ENCODE measurements at regions not wholly inside any gene's neighbourhood (a gene's known extent, or its start where the extent isn't known, plus 50 kb on each side); places are given as distances from the start of the nearest gene placed in this dataset.

- no peak overlapping the region for H2BK5ac ChIP-seq (ENCODE audit: insufficient read length, low read length)
- peaks cover 3% of the 10 kb centered on the region; the same call in 1 of the 2 replicates for H3K27me3 Mint-ChIP-seq (ENCODE audit: low read depth)
- no peak overlapping the region for H2BK12ac ChIP-seq (ENCODE audit: insufficient read length, low read depth, low read length)
- no peak for DNase-seq
- H4K5ac ChIP-seq (ENCODE audit: insufficient read length, low read depth, low read length): no peak overlapping the region
- no peak overlapping the region for H3K27ac ChIP-seq (ENCODE audit: insufficient read length, low read depth, low read length)
- H2BK20ac ChIP-seq (ENCODE audit: low read depth, low read length, poor library complexity, severe bottlenecking): no peak overlapping the region
- no peak overlapping the region for H3K9ac ChIP-seq (ENCODE audit: extremely low read depth, insufficient read length, low read length)
- no peaks in the 10 kb centered on the region for H4K20me1 ChIP-seq (ENCODE audit: control insufficient read depth, insufficient read depth, insufficient read length)
- H3K9me3 ChIP-seq (ENCODE audit: control insufficient read depth, low read depth, low read length): no peaks in the 10 kb centered on the region
- H3T11ph ChIP-seq (ENCODE audit: low read length): no peak overlapping the region
- no peaks in the 10 kb centered on the region for H3K23me2 ChIP-seq (ENCODE audit: insufficient read length, low read depth, low read length, poor library complexity, severe bottlenecking)
- no peak overlapping the region for H2AK5ac ChIP-seq (ENCODE audit: insufficient read length, low read length)
- H3K4me2 ChIP-seq (ENCODE audit: insufficient read depth, insufficient read length, low read length): no peak overlapping the region
- H3K79me1 ChIP-seq (ENCODE audit: insufficient read depth, low read depth, low read length, poor library complexity, severe bottlenecking): no peaks in the 10 kb centered on the region
- H3K18ac ChIP-seq (ENCODE audit: insufficient read length, low read depth, low read length): no peak overlapping the region
- no peaks in the 10 kb centered on the region for H3K36me3 Mint-ChIP-seq (ENCODE audit: insufficient read depth in 1 of 3, low read depth in 3 of 3)
- H4K91ac ChIP-seq (ENCODE audit: insufficient read length, low read depth, low read length): no peak overlapping the region
- no peak overlapping the region for H3K23ac ChIP-seq (ENCODE audit: insufficient read length, low read depth, low read length)
- no peak overlapping the region for H3K4me3 Mint-ChIP-seq
- no CpG with 5 or more reads among the region's 28 CpGs for WGBS (ENCODE audit: extremely low coverage, insufficient read length, low lambda C conversion rate)
- H3K14ac ChIP-seq (ENCODE audit: insufficient read depth, low read length): no peak overlapping the region
- H3K4me1 Mint-ChIP-seq: no peaks in the 10 kb centered on the region
- H3K27ac Mint-ChIP-seq: no peak overlapping the region
- H2BK120ac ChIP-seq (ENCODE audit: low read depth, low read length, poor library complexity, severe bottlenecking): no peak overlapping the region
- no peaks in the 10 kb centered on the region for H3K79me2 ChIP-seq (ENCODE audit: insufficient read depth, low read length)
- H3K27me3 ChIP-seq (ENCODE audit: insufficient read depth, low read length): no peaks in the 10 kb centered on the region
- TF ChIP-seq CTCF (conservative IDR thresholded peaks at IDR 0.05): no peak
- H4K8ac ChIP-seq (replicated peaks; ENCODE audit: insufficient read length, low read depth, low read length): no peak overlapping the region
- peaks cover 0 to 2% of the 10 kb centered on the region in 2 experiments; a peak in 1 of 5 replicates for H3K9me3 Mint-ChIP-seq
- no peak overlapping the region for H3K56ac ChIP-seq (ENCODE audit: insufficient read length, low read depth, low read length)
- H2BK15ac ChIP-seq (ENCODE audit: low read depth, low read length): no peak overlapping the region
- H2AFZ ChIP-seq (ENCODE audit: low read length): no peak overlapping the region
- no peaks in the 10 kb centered on the region for H3K4me1 ChIP-seq (ENCODE audit: insufficient read depth, low read length)
- H3K4ac ChIP-seq (ENCODE audit: low read depth, low read length): no peak overlapping the region
These were observed 104.0 kb upstream of the RUNX3 start for GRCh38 chr1:25033828-25034705.

Measured in H9 (cell line).